GM19351 (cell line): ENCODE measurements at regions not wholly inside any gene's neighbourhood (a gene's known extent, or its start where the extent isn't known, plus 50 kb on each side); places are given as distances from the start of the nearest gene placed in this dataset.

Experiments used
- ATAC-seq: cut with Tn5 transposase; IDR thresholded peaks from one replicate; pipeline ENCODE4 v1.9.1; 2021; ENCODE audit warnings: mild to moderate bottlenecking, moderate library complexity; ENCODE audit not compliant: unreplicated experiment

DNA sequence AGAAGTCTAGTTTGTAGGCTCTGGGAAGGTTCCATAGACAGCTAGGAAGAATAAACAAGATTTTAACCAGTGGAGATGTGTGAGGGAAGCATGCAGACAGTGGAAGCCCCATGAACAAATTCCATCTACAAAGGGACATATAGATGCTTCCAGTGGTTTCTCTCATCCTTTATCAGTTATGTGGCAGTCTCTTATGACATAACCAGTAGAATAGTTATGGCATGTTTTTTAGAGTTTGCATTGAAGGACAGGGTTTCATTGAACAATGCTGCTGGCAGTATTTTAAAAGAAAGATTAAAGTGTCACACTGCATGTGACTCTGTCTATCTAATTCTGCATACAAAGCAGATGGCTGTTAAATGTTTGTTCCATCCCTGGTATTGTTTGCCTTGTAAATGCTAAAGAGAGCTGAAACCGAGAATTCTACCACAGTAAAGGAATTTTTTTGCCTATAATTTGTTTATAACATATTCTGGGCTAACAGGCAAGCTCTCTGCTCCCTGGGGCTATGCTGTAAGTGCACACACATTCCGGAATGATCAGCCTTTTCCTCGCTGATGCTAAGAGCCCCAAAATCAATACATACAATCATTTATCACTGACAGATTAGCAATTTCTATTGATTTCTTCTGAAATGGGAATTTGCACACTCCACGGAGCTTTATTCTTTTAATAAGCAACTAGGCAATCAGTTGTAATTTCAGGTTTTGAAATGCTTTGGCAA is 76.8 kb upstream of the PELI1 start:
- ATAC-seq, result no peak

DNA sequence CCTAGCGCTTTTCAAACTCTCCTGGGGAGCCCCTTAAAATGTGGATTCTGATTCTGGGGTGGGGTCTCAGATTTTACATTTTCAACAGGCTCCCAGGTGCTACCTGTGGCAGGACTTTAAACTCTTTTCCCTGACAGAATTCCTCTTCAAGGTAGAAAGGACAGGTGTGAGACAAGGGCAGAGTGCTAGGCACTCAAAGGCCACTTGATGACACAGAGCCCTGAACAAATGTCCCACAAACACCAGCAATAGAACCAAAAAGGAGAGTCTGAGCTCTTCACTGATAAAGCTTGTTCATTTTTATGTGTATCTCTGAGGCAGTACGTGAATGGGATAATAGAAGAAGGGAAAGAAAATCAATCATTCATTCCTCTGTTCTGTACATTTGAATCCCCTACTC is 77.7 kb upstream of the PELI1 start:
- ATAC-seq, result no peak

DNA sequence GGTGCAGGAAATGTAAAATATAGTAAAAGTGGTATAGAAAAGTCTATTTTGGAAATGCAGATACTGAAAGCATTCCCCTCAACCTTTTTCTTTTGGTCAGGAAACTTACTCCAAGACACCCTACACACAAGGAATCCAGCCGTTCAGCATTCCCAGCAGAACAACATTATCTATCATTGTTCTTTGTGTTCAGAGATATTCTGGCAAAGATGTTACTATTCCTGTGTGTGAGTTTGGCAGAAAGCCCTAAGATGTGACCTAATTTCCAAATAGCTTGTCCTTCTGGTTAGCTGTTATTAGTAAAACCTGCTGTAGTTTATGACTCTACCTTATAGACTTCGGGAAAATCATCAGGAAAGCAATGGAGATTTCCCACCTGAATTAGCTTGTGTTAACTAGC is 78.1 kb upstream of the PELI1 start:
- no peak for ATAC-seq

DNA sequence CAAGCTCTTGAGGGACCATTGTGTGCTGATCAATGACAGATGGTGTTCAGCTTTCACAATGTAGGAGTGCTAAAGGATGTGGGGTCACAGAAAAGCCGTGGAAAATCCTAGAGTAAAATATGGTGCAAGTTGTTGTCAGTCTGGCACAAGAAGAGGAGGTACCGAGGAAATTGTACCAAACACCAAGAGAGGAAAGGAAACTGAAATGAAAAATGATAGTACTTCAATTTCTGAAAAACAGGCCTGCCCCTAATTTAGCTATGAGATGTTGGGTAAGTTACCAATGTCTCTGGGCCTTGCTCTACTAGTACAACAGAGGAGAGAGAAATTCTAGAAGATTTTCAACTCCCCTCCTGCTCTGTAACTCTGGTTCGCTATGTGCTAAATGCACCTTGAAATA is 78.8 kb upstream of the PELI1 start:
- peak; percentile 69 for ATAC-seq

DNA sequence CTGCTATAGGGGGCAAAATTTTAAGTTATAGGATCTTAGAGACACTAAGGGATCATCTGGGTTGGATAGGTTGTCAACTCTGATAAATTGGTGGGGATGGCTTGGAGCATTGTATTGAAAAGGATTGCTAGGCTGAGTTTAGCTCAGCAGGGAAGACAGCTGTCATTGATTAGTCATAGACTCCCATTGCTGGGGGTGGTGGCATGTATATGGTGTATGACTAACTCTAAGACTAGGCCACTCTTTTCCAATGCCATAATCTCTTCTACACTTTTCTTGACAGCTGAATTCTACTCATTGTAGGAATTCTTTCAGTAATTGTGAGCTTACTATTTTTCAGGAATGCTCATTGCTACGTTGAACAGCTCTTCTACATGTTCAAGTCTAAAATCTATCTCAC is 81.3 kb upstream of the PELI1 start:
- no peak for ATAC-seq

DNA sequence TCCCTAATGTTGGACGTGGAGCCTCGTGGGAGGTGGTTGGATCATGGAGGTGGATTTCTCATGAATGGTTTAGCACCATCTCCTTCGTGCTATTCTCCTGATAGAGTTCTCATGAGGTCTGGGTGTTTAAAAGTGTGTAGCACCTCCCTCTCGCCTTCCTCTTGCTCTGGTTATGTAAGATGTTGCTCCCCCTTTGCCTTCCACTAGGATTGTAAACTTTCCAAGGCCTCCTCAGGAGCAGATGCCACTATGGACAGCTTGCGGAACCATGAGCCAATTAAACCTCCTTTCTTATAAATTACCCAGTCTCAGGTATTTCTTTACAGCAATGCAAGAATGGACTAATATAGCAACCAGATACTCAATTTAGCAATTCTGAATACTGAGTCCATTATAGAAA is 82.4 kb upstream of the PELI1 start:
- ATAC-seq, result no peak

DNA sequence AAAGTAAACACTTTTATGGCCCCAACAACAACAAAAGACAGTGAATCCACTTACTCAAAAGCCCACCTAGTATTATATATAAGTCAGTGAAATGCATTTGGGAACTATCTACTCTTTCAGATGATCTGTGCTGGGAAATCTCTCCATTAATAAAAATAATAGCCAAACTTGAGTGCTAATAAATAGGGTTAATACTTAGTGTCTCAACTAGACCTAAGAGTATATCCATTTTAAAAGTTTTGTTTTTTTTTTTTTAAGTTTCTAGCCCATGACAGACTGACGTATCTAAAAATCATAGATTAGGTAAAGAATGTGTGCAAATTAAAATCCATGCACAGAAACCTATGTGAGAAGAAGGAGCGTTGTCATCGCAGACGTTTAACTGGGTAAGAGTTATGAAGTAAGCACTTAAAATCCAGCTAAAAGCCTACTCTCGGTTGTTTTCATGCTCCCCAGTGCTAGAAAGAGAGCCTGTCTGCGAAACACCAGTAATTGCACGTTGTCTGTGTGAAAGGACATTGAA is 83.4 kb upstream of the PELI1 start:
- ATAC-seq, result no peak

DNA sequence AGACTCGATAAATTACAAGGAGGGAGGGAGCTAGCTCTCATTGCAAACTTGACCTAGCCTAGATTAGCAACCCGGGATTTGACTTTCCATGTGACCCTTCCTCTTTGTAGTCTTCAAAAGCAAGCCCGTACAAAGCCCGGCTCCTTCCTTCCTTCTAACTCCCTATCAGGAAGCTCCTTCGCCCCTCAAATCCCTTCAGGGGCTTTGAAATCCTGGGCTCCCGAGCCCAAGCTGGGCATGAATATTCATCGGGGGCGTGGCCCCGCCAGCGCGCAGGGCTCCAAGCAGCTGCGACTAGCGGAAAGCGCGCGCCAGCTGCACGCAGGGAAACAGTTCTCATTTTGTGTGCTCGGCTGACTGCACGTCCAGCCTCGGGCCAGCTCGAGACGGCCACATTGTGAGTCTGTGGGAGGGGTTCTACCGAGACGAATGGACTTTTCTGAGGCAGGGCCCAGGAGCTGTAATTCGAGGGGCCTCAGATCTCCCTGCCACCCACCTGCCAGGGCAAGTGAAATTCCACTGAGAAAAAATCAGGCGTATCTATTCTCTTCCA is 84.0 kb upstream of the PELI1 start:
- ATAC-seq, result peak; percentile 96

DNA sequence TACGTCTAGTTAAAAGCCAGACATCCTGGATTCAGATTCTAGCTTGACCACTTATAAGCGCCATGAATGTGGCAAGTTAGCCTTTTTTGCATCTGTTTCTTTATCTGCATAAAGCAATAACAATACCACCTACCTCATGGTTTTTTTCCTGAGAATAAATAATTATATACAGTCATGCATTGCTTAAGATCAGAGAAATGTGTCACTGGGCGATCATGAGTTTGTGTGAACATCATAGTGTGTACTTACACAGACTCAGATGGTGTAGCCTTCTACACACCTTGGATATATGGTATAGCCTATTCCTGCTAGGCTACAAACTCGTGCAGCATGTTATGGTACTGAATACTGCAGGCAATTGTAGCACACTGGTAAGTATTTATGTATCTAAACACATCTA is 84.7 kb upstream of the PELI1 start:
- ATAC-seq, result no peak

DNA sequence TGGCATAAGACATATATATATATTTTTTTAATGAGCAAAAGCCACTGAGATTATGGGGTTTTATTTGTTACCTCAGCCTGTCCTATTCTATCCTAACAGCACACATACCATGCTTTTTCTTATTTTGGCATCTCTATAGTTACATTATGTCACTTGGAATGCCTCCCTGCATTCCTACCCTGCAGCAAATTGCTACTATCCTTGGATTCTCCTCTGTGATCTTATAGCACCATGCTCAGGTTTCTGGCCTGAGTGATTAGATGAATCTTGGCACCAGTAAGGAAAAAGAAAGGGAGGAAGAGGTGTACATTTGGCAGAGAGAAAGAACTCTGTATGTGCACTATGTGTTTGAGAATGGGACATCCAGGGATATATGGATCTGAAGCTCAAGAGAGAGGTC is 86.3 kb upstream of the PELI1 start:
- no peak for ATAC-seq

DNA sequence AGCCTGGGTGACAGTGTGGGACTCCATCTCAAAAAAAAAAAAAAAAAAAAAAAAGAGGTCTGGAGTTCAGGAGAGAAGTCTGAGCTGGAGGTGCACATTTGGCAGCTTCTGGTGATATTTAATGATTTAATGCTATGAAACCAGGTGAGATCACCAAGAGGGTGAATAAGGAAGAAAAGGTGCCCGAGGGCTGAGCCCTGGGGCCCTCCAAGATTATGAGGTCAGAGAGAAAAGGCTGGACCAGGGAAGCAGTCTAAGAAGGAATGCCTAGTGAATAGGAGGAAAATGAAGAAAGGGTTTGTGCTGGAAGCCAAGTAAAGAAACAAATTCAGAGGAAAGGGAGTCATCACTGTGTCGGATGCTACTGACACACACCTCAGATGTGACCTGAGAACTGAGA is 88.0 kb upstream of the PELI1 start:
- no peak for ATAC-seq

DNA sequence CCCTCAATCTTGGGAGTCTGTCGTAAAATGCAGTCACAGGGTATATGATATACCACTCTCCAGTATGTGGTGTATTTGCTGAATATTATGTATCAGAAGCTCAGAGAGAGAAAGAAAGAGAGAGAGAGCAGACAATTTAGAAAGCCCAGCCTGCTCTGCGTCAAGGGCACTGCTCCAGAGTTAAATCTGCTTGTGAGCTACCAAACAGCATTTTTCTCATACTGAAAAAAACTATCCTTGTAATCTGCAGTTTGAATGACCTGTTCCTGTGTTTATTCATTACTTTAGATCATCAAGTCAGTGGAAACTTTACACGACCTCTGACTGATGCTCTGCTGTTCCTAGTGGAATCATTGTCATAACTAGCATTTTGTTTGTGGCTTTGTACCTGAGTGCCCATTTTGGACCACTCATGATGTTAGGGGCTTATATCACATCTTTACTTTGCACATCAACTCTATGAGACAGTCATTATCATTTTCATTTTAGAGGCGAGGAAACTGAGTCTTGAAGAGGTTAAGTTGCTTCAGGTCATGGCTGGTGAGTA is 89.2 kb upstream of the PELI1 start:
- no peak for ATAC-seq

DNA sequence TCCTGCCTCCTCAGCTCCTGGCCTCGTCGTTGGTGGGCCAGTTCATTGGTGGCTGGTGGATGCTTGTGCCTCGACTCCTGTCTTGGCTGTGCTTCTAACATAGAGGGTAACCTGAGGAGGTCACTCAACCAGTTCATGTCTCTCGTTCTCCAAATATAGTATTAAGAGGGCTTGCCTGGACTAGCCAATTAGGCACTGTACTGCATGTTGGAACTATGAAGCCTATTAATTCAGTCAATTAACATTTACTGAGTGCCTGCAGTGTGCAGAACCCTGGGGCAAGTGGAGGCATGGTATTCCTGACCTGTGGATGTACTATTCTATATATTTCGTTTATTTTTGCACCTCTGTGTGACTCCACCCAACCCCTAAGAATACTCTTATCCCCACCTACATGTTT is 89.9 kb upstream of the PELI1 start:
- no peak for ATAC-seq

DNA sequence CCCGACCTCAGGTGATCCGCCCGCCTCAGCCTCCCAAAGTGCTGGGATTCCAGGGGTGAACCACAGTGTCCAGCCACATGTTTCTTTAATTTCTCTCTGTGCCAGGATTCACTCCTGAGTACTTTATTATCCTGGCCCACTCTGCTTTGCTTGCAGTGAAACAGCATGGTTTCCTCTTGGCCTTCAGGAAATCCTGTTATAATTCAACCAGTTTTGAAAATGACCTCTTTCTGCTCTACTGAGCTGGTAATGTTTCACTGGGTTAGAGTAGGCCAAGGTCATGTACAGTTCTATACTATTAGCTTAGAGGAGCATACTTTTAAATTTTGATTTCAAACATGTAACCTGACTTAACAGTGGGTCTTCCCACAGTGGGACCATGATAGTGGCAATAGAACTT is 90.6 kb upstream of the PELI1 start:
- no peak for ATAC-seq

DNA sequence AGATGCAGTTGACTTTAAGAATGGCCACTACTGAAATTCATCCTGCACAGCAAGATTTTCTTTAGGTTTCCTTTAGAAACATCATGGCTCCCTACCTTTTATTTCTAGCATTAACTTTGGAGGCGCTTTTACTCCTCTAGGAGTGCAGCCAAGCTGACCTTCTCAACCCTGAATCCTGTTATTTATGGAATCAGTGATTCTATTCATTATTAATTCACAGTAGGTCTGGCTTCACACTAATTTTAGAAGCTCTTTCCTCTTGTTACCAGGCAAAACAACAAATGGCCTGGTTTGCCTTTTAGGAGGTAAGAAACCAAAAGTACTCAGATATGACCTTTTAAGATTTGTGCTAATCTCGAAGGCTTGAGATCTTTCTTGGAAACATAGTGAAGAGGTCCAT is 93.0 kb upstream of the PELI1 start:
- ATAC-seq, result no peak

DNA sequence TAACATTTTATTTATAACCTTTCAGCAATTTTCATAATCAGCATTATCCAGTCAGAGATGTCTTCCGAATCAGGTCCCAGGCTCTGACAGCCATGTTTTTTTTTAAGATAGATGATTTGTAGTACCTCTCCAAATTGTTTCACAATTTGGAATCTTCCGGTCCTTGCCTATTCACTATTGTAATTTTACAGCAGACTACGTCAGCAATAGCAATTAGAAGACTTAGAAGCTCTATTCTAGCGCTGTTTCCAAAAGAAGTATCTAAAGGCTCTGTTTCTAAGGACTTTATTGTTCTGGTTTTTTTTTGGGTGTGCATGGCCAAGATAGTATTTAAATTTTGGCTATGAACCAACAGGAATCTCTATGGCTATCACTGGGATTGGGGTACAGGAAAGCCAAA is 94.6 kb upstream of the PELI1 start:
- no peak for ATAC-seq

DNA sequence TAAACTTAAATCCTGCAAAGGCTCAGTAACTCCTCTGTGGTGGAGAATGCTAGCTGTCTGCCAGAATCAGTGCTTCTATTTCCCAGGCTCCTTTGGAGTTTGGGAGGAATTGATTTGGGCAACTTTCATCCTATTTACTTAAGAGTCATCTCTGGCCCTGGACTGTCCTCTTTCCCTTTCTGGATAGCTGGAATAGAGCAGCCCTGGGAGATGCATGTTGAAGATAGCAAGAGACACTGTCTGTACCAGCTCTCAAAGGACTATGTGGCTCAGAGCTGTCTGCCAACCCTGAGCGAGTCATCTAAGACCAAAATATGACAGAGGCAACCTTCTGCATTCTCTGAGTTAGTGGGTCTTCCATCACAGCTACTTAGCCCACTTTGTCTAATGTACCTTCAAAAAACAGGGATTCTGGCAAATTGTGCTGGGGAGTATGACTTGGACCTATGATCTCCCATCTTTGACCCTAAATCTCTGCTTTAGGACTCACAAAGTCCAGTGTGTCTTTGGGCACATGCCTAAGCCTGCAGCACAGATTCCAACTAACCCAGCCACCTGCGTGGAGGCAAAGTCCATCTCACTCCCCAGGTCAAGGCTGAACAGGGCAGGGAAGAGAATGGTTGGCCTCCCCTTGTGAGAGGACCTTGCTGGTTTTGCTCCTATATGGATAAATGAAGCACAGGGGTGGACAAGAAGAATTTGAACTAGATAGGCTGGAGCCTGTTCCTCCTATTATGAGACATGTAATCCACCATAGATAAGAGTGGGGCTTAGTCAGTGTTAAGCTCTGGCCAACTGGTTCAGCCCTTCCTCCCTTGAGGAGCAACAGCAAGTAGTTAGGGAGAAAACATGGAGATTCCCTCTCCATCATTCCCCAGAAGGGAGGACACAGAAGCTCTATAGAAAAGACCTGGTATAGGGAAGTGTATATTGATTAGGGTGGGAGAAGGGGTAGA is 99.1 kb upstream of the PELI1 start:
- no peak for ATAC-seq

DNA sequence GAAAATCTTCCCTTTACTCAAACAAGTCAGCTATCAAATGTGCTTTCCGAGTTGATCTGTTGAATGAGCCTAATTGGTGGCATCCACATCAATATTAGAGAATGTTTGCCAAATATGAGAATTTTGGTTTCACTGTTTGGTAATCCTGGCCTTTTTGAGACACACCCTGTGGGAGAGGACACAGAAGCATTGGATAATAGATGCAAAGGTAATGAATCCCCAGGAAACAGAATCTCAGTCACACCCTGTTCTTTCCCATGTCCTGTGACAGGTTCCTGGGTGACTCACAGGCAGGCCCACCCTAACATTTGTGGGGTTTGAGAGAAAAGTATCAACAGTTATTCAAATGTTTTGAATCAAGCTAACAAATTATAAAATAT is 99.8 kb upstream of the PELI1 start:
- ATAC-seq, result no peak

DNA sequence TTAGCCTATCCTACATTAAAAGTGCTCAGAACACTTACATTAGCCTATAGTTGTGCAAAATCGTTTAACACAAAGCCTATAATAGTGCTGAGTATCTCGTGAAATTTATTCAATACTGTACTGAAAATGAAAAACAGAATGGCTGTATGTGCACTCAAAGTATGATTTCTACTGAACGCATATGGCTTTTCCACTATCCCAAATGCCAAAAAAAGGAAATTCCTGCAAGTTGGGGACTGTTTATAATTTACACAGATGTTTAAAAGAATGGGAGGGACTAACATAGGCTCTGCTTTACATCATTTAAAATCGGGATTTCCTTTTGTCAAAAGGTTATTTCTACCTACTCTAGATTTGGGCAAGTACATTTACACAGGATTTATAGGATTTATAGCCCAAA is 101.4 kb upstream of the PELI1 start:
- no peak for ATAC-seq

DNA sequence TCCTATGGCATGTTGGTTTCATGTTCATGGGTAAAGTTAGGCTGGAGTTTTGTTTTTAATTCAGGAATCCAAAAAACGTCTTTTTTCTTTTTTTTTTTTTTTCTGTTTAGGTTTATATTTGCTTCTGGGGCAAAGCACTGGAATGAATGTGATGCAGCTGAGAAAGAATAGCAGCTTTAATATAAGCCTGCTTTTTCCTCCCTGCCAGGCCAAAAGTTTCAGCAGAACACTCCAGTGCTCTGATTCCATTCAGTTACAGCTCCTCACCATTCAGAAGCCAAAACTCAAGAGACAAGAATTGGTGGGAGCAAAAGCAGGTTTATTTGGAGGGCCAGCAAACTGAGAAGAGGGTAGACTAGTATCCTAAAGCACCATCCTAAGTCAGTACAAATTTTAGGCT is 102.7 kb upstream of the PELI1 start:
- no peak for ATAC-seq

DNA sequence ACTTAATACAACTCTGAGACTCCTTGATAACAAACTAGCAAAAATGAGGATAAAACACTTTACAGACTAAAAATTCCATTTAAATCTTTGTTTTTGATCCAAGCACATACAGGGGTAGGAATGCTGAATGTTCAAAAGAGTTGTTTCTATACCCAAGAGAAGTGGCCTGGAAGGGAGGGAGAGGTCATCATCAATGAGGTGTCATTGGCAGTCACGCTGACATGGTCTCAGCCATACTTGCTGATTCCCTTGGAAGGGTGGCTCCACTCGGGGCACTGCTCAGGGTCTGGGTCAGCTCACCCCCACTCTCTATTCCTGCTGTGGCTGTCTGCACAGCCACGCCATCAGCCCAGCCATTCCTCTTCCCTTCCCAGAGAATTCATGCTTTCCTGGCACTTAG is 105.2 kb upstream of the PELI1 start:
- ATAC-seq, result no peak

DNA sequence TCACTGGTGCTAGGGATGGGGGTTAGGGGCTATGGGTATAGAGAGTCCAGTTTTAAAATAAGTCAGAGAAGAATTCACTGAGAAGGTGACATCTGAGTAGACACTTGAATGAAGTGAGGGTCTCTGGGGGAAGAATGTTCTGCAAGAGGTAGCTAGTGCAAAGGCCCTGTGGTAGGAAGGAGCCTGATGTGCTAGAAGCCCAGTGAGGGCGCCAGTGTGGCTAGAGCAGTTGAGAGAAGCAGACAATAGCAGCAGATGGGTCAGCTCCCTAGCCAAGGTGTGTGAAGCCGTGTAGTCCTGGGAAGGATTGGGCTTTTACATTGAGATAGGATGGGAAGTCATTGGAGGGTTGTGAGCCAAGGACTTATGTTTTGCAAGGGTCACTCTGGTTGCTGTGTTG is 105.8 kb upstream of the PELI1 start:
- no peak for ATAC-seq
